ENCODE measurements at regions not wholly inside any gene's neighbourhood (a gene's known extent, or its start where the extent isn't known, plus 50 kb on each side); places are given as distances from the start of the nearest gene placed in this dataset.
A peak's percentile ranks its signal among the peaks of the same experiment; 100 is the strongest.

DNA sequence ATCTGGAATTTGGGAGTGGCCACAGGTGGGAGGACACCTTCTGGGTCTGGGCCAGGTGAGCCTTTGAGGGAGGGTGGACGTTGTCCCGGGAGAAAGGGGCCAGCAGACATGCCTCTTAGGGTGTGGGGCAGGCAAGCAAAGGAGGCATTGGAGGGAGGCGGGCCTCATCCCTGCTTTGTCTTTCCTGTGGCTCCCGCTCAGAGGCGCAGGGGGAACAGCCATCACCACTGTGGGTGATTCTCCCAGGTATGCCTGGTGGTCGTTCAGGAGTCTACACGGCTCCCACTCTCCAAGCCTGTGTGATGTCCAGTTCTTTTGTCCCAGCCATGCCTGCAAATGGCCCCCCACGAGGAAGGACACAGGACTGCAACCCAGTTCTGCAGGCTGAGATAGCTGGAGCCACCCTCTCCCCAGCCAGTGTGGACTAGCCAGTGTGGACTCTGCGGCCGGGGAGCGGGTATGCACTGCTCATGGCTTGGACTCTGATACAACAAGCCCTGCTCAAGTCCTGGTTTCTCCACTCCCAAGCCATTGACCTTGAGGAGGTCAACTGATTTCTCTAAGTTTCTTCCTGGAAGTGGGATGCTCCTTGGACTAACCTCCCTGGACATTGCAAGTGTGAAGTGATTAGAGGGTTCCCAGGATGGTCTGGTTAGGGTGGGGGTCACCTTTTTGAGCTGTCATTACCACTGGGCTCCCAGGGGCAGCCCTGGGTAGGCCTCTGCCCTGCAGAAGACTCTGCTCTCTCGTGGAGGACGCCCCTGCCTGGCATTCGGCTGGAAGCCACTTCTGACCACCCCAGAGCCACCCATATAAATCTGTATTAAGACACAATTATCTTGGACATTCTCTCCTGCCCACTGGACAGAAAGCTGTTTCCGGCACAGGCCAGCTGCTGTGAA, 1151.2 kb downstream of the BRD1 start:
- no peak for DNase-seq

- no peak for DNase-seq
Measured at GRCh38 chr22:48675830-48676145, 1151.9 kb downstream of the BRD1 start.

GRCh38 chr22:48675141-48675829, 1152.4 kb downstream of the BRD1 start:
- DNase-seq, result no peak

DNA sequence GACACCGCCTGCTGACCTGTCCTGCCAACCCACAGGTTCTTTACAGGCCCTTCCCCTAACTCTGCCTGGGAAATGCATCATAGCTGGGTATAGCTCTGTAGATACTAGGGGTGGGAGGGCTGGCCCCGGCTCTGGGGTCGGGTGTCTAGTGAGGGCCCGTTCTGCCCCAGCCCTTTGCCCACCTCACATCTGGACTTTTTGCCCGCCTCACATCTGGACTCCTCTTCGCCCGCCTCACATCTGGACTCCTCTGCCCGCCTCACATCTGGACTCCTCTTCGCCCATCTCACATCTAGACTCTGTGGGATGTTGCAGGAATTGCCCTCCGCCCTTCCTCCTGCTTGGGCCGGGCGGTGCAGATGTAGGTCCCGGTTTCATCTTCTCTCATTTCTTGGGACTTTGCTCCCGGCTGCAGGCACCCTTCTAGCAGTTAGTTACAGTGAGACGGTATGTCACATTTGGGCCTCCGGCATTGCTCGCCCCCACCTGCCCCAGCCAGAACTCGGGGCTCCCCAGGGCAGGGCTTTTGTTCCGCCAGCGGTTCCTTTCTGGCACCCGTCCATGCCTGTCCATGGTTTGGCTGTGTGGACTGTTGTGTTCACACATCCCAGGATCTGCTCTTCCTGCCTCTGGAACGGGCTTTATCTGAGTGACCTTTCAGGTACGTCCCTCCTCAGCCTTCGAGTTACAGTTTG, 1153.7 kb downstream of the BRD1 start:
- DNase-seq, result no peak

- no peak for DNase-seq
Measured at GRCh38 chr22:48672387-48672786, 1155.3 kb downstream of the BRD1 start.

DNA sequence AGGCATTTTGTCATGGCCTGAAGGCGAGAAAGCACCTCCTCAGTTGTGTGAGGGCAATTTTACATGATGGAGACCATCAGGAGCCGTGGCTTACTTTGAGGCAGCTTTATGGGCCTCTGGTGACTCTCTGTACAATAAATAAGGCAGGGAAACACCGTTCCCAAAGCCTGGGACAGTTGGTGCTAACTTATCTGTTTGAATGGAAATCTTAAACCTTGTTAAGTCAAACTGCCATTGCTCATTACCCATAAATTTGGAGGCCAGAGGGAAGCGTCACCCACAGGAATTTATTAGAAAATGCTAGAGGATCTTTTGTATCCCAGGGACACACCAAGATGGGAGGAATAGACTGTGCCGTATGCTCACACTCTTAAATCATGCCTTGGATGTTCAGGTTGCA, 1156.9 kb downstream of the BRD1 start:
- no peak for DNase-seq

GRCh38 chr22:48669986-48670716, 1157.5 kb downstream of the BRD1 start:
- DNase-seq, result no peak

DNA sequence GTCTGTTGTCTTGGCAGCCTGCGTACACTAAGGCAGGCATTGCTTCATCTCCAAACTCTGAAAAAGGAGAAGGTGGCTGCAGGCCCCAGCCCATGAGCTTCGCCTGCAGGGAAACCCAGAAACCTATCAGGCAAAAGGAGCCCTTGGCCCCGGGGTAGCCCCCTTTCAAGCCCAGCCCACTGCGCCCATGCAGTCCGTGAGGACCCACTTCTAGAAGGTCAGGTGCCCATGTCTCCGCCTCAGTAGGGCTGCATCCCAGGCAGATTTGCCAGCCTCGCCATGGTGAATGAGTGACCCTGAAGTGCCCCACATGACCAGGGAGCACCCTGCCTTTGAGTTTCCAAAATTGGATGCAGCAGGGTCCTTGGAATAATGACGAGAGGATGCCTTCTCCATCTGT, 1158.4 kb downstream of the BRD1 start:
- DNase-seq, result no peak

GRCh38 chr22:48667289-48667688, 1160.4 kb downstream of the BRD1 start:
- DNase-seq, result no peak

DNA sequence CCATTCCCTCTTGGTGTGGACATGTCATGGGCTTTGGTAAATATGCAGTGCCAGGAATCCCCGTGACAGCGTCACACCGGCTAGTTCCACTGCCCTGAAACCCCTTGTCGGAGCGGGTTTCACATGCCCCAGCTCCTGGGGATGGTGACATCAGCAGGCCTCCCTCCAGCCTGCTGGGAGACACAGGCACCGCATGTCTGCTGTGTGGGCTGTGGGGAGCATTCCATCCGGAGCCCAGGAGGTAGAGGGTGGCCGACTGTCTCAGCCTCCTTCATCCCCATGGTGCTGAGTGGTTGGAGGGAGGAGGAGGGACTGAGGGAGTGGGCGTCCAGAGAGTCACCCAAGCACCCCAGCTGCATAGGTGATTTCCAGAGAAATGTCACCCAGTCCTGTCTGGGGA, 1161.1 kb downstream of the BRD1 start:
- peak; percentile 74 for DNase-seq

- DNase-seq, result peak; percentile 96
Measured at GRCh38 chr22:48665311-48665995, 1162.2 kb downstream of the BRD1 start.

- DNase-seq, result no peak
Measured at GRCh38 chr22:48664586-48664985, 1163.1 kb downstream of the BRD1 start.

GRCh38 chr22:48663297-48663696, 1164.4 kb downstream of the BRD1 start:
- no peak for DNase-seq

GRCh38 chr22:48662476-48663135, 1165.1 kb downstream of the BRD1 start:
- DNase-seq, result no peak

DNA sequence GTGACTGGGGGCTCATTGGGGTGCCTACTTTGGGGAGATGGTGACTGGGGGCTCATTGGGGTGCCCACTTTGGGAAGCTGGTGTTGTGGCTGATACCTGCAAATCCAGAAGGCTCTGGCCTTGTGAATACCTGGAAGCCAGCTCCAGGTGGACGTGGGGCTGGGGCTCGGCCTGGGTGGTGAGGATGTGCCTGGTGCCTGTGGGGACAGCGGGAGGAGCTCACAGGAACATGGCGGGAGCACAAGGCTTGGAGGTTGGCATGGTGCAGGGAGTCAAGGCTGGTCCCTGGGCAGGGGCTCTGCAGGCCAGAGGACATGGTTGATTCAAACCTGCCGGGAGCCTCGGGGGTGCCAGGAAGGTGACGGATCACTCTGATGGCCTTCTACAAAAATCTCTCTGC, 1165.7 kb downstream of the BRD1 start:
- no peak for DNase-seq

- DNase-seq, result peak; percentile 43
Measured at GRCh38 chr22:48660790-48661740, 1166.6 kb downstream of the BRD1 start.

GRCh38 chr22:48660104-48660789, 1167.4 kb downstream of the BRD1 start:
- DNase-seq, result no peak

GRCh38 chr22:48659404-48659996, 1168.2 kb downstream of the BRD1 start:
- no peak for DNase-seq

GRCh38 chr22:48658871-48659270, 1168.8 kb downstream of the BRD1 start:
- no peak for DNase-seq
